ENCODE measurements at regions not wholly inside any gene's neighbourhood (a gene's known extent, or its start where the extent isn't known, plus 50 kb on each side); places are given as distances from the start of the nearest gene placed in this dataset.

DNA sequence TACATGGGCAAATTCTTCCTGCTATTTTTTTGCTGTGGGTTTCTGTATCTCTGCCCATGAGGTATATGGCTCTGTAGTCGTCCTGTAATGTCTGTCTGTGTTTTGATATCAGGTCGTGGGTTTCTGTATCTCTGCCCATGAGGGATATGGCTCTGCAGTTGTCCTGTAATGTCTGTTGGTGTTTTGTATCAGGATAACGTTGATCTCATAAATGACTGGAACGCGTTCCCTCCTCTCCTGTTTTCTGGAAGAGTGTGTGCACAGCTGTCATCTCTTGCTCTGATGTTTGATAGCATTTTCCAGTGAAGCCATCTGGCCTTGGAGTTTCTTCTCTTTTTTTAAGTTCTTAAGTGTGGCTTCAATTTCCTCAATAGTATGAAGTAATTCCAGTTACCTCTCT, 57.2 kb downstream of the SOX1 start:
- intact Hi-C loops (cut with micrococcal nuclease), result no loop called here
- ATAC-seq, result no peak

DNA sequence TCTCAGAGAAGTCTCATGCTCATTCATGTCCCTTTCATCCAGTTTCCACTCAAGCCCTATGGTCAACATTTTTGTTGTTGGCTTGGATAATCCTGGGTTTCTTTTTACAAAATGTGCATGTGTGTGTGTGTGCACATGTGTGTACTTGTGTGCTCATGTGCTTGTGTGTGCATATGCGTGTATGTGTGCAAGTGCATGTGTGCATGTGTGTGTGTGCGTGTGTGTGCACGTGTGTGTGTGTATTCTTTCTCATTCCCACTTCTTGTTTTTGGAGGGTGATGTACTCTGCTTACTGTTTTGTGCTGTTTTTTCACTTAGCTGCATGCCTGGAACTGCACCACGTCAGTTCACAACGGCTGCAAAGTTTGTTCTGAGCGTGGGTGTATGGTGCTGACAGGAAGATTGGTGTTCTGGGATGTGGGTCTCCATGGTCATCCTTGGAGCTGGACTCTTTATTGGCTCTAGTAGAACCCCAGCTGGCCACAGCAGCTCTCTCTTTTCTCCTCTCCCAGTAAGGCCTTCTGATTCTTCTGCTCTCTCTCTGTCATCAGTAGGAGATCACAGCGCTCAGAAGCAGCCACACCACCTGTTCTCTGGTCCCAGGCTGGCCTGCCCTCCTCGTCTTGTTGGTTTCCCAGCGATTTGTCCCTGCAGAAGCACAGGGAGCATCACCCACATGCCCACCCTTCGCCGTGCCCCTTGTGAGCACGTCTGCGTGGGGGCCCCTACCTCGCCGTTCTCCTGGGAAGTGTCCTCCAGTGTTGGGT, 60.8 kb downstream of the SOX1 start:
- DNase-seq (no peak), ATAC-seq (no peak)
- intact Hi-C loops (cut with micrococcal nuclease), result no loop called here

More for the DNA sequence above, 57.2 kb downstream of the SOX1 start:
- DNase-seq, result no peak

DNA sequence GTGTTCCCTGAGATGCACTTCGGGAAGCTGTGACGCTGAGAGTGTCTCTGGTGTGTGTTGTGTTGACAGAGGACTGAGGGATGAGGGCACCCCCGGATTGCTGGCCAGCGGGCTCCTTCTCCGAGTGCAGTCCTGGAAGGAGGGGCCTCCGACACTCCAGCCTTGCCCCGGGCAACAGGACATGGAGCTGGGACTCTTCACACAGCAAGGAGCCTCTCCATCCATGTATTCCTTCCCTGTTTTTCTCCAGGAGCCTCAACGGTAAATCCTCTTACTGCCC, 61.3 kb downstream of the SOX1 start:
- intact Hi-C loops (cut with micrococcal nuclease), result no loop called here
- no peak for ATAC-seq
- DNase-seq, result no peak

DNA sequence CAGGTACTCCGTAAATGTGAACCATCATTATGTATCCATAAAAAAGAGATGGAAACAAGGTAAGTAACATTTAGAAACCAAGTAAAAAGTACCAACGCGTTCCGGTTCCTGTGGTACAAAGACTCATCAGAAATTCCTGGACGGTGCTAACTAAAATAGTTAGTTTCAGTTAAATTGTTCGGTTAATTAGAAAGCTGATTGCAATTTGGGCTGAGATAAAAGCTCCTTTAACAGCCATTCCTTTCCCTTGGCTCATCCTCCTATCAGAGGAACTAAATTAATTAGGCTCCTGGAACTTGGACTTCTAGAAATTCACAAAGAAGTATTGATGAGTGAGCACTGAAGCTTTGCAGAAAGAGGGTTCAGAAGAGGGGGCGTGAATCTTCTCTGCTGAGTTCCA, 63.5 kb downstream of the SOX1 start:
- DNase-seq (no peak), ATAC-seq (no peak)
- intact Hi-C loops (cut with micrococcal nuclease), result no loop called here

DNA sequence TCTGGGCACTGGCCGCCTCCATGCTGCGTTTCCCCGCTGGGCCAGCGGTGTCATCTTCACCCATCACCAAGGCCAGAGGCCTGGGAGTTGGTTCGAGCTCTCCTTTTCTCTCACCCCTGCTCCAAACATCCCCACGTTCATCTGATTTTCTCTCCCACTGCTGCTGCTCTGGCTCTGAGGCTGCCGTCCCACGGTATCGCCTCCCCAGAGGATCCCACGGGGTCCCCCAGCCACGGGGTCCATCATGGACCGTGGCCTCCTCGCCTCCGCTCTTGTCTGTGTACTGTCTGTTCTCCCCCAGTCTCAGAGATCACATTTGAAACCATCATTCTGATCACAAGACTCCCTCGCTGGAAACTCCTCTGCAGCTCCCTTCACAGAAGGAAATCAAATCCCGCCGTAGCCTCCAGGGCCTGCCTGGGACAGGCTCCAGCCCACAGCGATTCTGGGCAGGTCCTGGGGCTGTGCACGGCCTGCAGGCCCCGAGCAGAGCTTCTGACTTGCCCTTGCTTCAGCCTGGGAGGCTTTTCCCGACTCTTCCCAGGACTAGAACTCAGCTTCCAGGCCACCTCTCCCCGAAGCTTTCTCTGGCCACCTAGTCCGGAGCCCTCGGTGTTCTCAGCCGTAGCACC, 64.2 kb downstream of the SOX1 start:
- intact Hi-C loops (cut with micrococcal nuclease), result no loop called here
- ATAC-seq, result no peak
- no peak for DNase-seq

DNA sequence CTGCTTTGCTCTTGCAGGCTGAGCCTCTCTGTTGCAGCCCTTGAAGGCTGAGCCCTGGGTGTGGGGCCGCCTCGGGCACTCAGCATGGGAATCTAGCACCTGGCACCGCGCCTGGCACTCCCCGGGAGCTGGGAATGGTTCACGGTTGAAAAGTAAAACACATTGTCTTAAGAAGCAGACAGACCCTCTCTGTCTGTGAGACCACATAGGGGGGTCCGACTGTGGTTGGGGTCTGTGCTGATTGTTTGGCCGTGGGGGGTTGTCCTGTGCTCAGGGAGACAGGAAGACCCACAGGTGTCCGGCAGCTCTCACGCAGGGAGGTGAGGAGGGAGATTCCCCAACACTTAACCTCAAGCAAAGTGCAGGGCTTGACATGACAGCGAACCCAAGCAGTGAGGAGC, 64.8 kb downstream of the SOX1 start:
- DNase-seq (no peak), ATAC-seq (no peak)
- intact Hi-C loops (cut with micrococcal nuclease), result no loop called here

DNA sequence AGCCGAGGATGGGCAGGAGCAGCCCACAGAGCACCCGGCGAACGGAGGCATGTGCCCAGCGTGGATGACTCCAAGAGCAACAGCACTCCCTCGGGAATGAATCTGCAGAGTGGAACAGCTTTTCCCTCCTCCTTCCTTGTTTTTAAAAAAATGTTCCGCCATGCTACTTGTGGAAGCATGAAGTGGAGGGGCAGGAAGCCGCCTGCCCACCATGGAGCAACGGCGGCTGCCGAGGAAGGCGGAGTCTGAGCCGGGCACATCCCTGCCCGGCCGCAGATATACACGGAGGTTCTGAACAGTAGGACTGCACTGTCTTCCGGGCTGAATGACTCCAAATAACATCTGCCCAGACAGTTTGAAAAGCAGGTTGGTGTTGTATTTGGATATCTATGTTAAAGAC, 65.2 kb downstream of the SOX1 start:
- no peak for ATAC-seq
- DNase-seq, result no peak
- intact Hi-C loops (cut with micrococcal nuclease), result no loop called here

DNA sequence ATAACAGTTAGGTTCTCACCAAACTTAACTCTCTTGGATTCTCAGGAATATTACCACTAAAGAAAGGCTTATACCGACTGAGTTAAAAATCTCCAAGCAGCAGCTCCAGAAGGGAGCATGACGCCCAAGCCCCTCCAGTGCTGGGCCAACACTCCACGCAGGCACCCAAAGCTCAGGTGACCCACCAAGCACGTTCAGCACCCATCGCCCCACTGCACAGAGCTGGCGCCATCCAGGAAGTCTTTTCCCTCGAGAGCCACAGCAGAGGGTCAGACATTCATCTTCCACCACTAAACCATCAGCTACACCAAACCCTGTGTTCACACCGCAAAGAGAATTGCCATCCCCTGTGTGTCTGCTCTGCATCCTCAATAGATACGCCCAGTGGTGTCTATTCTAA, 65.7 kb downstream of the SOX1 start:
- DNase-seq (no peak), ATAC-seq (no peak)
- intact Hi-C loops (cut with micrococcal nuclease), result no loop called here

DNA sequence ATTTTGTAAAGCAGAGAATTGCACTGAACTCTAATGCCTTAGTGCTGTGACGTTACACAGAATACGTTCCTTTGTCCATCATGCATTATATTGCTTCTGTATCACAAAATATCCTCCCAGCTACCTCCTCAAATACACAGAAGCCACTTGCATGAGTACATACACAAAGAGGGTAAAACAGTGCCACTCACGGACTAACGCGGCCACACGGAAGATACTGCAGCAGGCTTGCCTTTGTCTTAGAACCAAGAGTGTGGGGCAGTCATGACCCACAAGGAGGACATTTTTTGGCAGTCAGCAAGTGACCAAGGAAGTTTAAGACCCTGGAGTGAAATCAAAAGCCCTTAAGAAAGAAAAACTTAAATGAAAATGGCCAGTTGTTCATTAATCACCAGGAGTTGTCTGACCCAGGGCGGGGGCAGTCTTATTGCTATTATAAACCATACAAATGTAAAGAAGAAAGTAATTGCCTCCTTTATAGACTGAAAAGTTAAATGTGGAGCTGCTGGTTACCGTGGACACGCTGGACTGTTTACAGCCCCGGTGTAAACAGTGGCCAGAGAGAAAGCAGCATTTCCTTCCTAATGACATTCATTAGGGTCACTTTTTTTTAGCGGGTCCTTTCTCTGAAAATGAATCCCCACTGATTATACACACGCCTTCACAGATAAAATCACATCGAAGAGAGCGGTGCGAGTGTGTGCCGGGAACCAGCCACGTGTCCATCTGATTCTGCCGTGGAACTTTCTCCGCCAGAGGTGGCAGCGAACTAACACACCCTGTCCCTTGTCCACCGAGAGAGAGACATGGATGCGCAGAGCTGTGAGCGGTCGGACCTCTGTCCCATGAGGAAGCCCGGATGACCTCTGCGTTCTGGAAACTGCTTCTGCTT, 66.8 kb downstream of the SOX1 start:
- ATAC-seq (no peak), DNase-seq (no peak)
- intact Hi-C loops (cut with micrococcal nuclease), result no loop called here

DNA sequence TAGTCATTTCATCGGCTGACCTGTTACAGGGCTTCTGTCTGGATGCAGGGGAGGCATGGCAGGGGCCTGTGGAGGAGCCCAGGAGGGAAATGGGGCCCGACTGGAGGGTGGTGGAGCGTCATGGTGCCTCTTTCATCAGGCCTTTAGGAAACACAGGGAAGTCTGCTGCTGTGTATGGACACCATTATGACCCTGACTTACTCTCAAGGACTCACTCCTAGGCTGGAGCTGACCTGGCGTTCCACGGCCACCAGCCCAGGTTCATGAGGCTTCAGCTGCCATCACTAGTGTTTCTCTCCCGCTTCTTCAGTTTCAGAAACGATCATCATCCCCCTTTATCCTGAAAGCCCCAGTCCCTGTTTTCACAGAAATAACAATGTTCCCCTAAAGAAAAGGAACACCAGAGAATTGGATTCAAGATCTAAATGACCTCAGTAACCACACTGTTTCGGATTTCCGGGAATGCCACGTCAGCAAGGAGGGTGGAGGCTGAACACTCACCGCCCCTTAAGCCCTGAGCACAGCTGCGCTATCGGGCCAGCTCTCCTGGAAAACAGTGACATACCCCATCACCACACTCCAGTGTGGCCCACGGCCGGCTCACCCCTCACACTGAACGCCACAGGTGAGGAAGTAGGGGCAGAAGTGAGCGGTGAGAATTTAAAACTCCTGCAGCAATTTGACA, 67.6 kb downstream of the SOX1 start:
- intact Hi-C loops (cut with micrococcal nuclease), result no loop called here
- DNase-seq, result no peak
- no peak for ATAC-seq

DNA sequence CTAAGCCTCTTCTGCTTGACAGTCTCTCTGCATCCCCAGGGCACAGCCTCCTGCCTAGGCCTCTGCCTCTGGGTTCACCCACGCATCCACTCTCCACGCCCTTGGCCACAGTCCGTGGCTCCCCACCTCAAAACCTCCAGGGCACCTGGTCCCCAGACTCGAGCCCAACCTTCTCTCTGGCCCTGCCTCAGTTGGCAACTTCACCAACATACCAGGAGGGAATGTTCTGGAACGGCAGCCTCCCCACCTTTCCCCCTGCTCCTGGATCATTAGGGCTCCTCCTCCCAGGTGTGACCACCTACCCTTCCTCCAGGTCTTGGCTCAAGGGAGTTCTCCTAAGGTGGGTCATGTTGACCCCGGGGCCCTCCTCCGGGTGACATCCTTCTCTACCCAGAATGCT, 69.1 kb downstream of the SOX1 start:
- DNase-seq (no peak), ATAC-seq (no peak)
- intact Hi-C loops (cut with micrococcal nuclease), result no loop called here

DNA sequence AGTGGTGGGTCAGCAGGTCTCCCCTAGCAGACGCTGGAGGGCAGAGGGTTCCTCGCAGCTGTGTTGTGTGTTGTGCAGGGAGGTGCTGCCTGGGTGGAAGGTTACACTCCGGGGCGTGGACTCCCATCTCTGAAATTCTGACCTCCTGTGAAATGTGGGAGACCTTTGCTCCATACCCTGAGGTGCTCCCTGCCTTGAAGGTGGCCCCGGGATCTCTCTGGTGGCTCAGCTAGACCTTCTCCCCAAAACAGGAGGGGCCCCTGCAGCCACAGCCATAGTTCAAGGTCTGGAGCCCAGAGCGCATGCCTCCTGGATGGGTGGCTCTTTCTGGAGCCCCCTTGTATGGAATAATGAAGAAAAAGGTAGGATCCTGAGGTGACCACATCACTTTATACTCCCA, 70.2 kb downstream of the SOX1 start:
- ATAC-seq (no peak), DNase-seq (no peak)
- intact Hi-C loops (cut with micrococcal nuclease), result no loop called here

DNA sequence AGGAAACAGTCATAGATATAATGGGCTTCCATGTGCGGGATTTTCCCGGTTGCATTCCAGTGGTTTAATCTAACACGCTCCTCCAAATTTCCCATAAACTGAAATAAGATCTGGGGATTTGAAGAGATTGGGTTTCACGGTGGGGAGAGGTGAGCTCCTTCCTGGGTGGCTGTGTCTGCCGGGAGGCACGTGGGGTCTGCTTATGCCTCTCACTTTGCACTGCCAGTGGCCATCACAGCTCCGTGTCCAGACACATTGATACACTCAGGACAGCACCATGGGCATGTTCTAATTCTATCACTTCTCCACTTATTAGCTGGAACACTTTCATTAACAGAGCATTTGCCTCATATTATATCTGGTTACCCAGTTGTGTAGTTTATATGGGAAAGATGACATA, 73.4 kb downstream of the SOX1 start:
- DNase-seq, result no peak

DNA sequence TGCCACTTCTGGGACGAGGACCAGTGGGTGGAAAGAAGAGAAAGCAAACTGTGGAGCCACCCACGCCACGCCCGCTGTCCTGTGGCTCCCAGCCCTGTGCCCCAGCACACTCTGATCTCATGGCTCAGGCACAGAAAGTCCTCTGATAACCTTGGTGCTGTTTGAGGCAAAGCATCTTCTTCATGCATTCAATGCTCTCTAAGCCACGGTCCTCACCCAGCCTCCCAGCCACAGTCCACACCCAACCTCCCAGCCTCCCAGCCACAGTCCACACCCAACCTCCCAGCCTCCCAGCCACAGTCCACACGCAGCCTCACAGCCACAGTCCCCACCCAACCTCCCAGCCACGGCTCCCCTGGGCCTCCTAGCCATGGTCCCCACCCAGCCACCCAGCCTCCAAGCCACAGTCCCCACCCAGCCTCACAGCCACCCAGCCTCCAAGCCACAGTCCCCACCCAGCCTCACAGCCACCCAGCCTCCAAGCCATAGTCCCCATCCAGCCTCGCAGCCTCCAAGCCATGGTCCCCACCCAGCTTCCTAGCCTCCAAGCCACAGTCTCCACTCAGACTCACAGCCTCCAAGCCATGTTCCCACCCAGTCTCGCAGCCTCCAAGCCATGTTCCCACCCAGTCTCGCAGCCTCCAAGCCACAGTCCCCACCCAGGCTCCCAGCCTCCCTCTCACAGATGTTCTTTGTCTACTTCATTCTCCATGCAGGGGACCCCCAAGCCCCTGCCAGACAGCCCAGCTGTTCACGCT, 74.9 kb downstream of the SOX1 start:
- DNase-seq (no peak), ATAC-seq (no peak)
- intact Hi-C loops (cut with micrococcal nuclease), result no loop called here

More for the DNA sequence above, 73.4 kb downstream of the SOX1 start:
- no peak for ATAC-seq
- intact Hi-C loops (cut with micrococcal nuclease), result no loop called here

DNA sequence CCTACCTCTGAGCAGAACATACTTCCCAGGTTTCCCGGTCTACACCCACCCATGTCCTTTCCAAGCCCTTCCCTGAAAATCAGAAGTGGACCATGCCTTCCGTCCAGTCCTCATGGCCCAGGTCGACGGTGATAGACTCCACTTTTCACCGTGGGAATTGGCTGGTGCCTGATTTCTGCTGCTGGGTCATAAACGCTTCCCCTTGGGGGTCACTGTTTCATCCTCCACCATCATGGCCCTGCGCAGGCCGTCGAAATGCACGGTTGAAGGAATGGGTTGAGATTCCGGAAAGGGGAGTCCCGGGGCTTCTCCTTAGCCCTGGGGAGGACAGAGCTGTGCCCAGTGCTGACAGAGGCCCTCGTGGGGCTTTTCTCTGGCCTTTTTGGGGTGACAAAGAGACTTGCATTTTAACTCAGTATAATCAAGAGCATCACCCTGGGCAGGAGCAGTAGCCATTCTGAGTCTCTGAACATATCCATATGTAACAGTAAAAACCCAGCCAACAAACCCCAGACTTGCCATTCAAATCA, 75.5 kb downstream of the SOX1 start:
- ATAC-seq, result no peak
- intact Hi-C loops (cut with micrococcal nuclease), result no loop called here
- DNase-seq, result no peak

DNA sequence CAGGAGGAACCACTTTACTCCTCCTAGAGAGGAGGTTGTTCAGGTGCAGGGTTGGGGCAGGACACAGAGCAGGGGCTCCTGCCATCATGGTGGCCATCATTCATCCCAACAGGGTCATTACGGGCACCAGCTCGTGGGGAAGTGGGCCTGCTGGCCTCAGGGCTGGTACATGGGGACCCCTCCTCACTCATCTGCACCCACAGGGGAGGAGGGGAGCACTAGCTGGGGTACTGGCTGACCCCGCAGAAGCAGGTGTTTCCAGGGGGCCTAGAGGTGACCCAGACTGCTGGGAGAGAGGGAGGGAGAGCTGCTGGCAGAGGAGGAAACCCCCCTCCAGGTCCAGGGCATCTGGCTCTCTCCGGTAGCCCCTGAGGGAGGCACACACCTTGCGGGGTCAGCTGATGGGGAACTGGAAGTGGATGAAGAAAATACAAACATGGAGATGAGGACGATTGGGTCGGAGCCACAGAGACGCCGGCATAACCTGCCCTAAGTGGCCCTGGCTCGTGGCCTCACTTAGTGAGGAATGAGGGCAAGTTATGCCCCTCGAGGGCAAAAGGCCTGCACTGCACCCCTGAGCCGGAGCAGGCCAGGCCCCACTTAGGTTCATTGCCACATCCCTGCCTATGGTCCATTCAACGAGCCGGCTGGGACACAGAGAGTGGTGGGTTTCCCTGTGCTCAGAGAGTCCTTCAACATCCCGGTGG, 76.2 kb downstream of the SOX1 start:
- no peak for DNase-seq
- no peak for ATAC-seq
- intact Hi-C loops (cut with micrococcal nuclease), result no loop called here

DNA sequence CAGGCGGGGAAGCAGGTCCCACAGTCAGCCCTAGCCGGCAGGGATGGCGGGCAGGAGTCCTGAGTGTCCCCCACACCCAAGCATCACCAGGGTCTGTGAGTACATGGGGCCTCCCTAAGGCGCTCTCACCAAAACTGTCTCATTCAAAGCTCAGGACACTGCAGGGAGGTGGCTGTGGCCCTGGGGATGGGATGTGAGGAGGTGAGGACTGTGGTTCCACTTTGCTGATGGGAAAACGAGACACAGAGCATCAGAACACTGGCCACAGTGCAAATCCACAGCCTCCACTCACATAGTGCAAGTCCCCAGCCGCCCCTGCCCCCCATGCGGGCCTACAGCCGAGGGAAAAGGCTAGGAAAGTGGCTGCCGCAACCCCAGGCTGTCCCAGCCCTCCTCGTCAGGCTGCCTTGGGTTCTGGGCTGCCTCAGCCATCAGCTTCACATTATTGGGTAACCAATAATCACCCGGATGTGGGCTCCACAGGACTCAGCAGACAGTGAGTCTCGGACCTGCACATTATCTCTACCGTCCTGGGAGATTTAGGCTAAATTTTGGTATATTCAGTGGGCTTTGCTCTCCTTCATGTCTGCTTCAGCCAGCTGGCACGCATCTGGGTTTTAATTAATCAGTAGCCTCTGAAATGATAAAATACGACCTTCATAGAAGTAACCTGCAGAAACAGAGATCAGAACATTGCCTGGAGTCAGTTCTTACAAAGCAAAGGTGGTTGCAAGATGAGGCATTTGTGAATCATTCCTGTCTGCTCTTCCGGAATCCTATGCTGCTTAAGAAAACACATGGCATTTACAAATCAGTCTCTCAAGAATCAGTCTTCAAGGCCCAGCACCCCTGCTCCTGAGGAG, 77.0 kb downstream of the SOX1 start:
- ATAC-seq, result no peak
- no peak for DNase-seq
- intact Hi-C loops (cut with micrococcal nuclease), result no loop called here

Measured in left ventricle myocardium superior (tissue), 1 donor.